DND-41 (cell line): ENCODE measurements at regions not wholly inside any gene's neighbourhood (a gene's known extent, or its start where the extent isn't known, plus 50 kb on each side); places are given as distances from the start of the nearest gene placed in this dataset.

Source experiments
- ATAC-seq: fragments of 200-7000 bp; cut with Tn5 transposase; 3 replicates; pipeline ENCODE4 v1.9.1; 2021; ENCODE audit warnings: low read depth; ENCODE audit not compliant: insufficient read depth
- DNase-seq: peaks from one replicate; pipeline ENCODE4 v3.0.0-alpha.2; 2020
- H2AFZ ChIP-seq: 2 replicates; pipeline ENCODE4 v1.6.0; 2012; ENCODE audit warnings: low read depth, low read length
- H3K27ac ChIP-seq: 2 replicates; pipeline ENCODE4 v1.5.1; 2012; ENCODE audit warnings: low read length, inconsistent platforms
- H3K27me3 ChIP-seq: fragments of 200-600 bp; sonication (generic); 2 replicates; pipeline ENCODE4 v1.6.0; 2012; ENCODE audit warnings: low read length, mild to moderate bottlenecking, inconsistent platforms; ENCODE audit not compliant: insufficient read depth, poor library complexity
- H3K36me3 ChIP-seq: 2 replicates; pipeline ENCODE4 v1.5.1; 2012; ENCODE audit warnings: low read length, inconsistent platforms; ENCODE audit not compliant: insufficient read depth
- H3K4me1 ChIP-seq: 2 replicates; pipeline ENCODE4 v1.5.1; 2012; ENCODE audit warnings: mild to moderate bottlenecking, low read length; ENCODE audit not compliant: insufficient read depth
- H3K4me2 ChIP-seq: 2 replicates; pipeline ENCODE4 v1.6.0; 2012; ENCODE audit warnings: mild to moderate bottlenecking, moderate library complexity, low read length, inconsistent platforms; ENCODE audit not compliant: insufficient read depth
- H3K4me3 ChIP-seq, 2 experiments: fragments of 200-600 bp in 1 of 2; shearing (Covaris generic) in 1 of 2; 2 replicates each; pipeline ENCODE4 v1.5.1; 2012 to 2016; ENCODE audit warnings: inconsistent platforms in 2 of 2, low read length in 2 of 2, mild to moderate bottlenecking in 2 of 2, low read depth in 1 of 2, moderate library complexity in 1 of 2
- H3K79me2 ChIP-seq: 2 replicates; pipeline ENCODE4 v1.6.0; 2012; ENCODE audit warnings: low read length, inconsistent platforms; ENCODE audit not compliant: insufficient read depth
- H3K9ac ChIP-seq: 2 replicates; pipeline ENCODE4 v1.6.0; 2012; ENCODE audit warnings: low read depth, mild to moderate bottlenecking, inconsistent platforms, low read length, moderate library complexity
- H3K9me3 ChIP-seq: 2 replicates; pipeline ENCODE4 v1.5.1; 2012; ENCODE audit warnings: low read length, moderate library complexity, mild to moderate bottlenecking, inconsistent platforms; ENCODE audit not compliant: insufficient read depth, severe bottlenecking
- H4K20me1 ChIP-seq: 2 replicates; pipeline ENCODE4 v1.6.0; 2012; ENCODE audit warnings: low read length; ENCODE audit not compliant: insufficient read depth
- EZH2 ChIP-seq: IDR thresholded peaks from 3 replicates; pipeline ENCODE4 v1.6.1; 2012; ENCODE audit warnings: borderline replicate concordance, low read depth, mild to moderate bottlenecking, moderate library complexity, low read length, inconsistent platforms; ENCODE audit not compliant: severe bottlenecking
- TF ChIP-seq, protein P1 (sequence below): IDR thresholded peaks from 2 replicates; pipeline ENCODE4 v1.5.1; 2012; ENCODE audit warnings: borderline replicate concordance, low read length, moderate library complexity, mild to moderate bottlenecking; ENCODE audit not compliant: poor library complexity, severe bottlenecking; ENCODE audit errors: extremely low read depth

DNA sequence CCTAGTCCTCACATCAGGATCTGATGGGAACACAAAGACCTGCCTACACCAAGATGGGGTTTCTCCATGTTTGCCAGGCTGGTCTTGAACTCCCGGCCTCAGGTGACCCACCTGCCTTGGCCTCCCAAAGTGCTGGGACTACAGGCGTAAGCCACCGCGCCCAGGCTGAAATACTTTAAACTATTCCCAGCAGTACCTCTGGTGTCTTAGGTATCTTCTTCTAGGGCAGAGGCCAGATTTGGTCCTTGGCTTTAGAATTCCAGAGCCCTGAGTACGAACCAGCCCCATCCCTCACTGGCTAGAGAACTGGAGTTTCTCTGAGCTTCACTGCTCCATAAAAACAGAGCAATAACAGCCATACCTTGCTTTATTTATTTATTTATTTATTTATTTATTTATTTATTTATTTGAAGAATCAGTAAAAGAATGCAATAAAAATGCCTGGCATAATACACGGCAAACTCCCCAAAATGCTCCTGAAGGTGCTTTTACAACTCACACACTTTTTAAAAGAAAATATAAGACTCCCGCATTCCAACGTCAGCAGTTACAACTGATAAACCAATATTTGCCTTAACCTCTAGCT lies 312.1 kb downstream of the TFAP2C start:
- TF ChIP-seq, protein P1, sequence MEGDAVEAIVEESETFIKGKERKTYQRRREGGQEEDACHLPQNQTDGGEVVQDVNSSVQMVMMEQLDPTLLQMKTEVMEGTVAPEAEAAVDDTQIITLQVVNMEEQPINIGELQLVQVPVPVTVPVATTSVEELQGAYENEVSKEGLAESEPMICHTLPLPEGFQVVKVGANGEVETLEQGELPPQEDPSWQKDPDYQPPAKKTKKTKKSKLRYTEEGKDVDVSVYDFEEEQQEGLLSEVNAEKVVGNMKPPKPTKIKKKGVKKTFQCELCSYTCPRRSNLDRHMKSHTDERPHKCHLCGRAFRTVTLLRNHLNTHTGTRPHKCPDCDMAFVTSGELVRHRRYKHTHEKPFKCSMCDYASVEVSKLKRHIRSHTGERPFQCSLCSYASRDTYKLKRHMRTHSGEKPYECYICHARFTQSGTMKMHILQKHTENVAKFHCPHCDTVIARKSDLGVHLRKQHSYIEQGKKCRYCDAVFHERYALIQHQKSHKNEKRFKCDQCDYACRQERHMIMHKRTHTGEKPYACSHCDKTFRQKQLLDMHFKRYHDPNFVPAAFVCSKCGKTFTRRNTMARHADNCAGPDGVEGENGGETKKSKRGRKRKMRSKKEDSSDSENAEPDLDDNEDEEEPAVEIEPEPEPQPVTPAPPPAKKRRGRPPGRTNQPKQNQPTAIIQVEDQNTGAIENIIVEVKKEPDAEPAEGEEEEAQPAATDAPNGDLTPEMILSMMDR, result no peak
- TF ChIP-seq EZH2, result no peak
- peaks cover 16% of the 10 kb centered on the region for H3K27me3 ChIP-seq
- ATAC-seq (no peak), DNase-seq (no peak)
- no peak overlapping the region for H3K9ac ChIP-seq
- no peak overlapping the region for H3K27ac ChIP-seq
- no peaks in the 10 kb centered on the region for H3K4me1 ChIP-seq
- H4K20me1 ChIP-seq, result no peaks in the 10 kb centered on the region
- H3K36me3 ChIP-seq, result no peaks in the 10 kb centered on the region
- no peak overlapping the region for H3K4me3 ChIP-seq
- no peaks in the 10 kb centered on the region for H3K79me2 ChIP-seq
- H3K4me2 ChIP-seq, result no peak overlapping the region
- no peaks in the 10 kb centered on the region for H3K9me3 ChIP-seq
- H2AFZ ChIP-seq, result no peak overlapping the region

DNA sequence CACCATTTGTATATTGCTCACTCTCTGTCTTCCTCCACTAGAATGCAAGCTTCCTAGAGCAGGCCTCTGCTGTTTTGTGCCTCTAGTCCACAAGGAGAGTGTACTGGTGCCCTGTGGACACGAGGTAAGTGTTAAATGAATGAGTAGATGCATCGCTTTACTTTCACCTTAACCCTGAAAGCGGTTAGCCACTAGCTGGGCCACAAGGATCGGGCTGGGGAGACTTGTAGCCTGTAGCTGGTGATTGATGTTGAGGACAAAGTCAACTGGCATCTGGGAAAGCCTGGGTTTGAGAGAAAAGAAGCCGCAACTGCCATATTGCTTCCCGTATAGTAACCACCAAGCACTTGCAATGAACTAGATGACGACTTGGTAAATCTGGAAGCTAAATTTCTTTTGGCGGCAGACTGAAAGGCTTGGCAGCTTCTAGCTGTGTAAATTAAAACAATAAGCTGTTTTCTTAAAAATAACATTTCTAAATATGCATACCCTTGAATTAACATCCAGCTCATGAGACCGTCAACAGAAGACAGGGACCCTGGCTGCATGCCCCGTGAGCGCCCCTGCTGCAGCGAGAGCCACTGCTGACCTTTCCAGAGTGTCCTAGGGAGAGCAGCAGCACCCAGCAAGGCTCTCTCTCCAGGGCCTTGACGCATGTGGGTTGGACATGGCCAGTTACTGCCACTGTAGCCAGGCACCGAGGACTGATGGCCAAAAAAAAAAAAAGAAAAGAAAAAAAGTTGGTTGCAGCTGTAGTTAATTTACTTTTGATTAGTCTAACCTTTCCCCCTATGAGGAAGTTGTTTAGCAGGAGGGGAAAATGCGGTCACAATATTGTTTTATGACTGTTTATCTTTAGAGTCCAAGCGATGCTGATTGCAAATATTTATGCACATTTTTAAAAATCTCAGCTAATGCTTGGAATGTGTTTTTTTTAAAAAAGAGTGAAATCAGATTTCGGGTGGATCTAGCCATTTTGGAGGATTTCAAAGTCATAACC lies 315.1 kb downstream of the TFAP2C start:
- Histone ChIP-seq H3K27ac (no peak overlapping the region), H3K4me2 (no peak overlapping the region), H3K36me3 (no peaks in the 10 kb centered on the region), H4K20me1 (no peaks in the 10 kb centered on the region), H3K27me3 (peaks cover 16% of the 10 kb centered on the region), H2AFZ (no peak overlapping the region), H3K9me3 (no peaks in the 10 kb centered on the region), H3K4me3 (no peak overlapping the region), H3K79me2 (no peaks in the 10 kb centered on the region), H3K9ac (no peak overlapping the region), H3K4me1 (no peaks in the 10 kb centered on the region)
- no peak for TF ChIP-seq EZH2
- TF ChIP-seq, protein P1, result no peak
- DNase-seq (no peak), ATAC-seq (no peak)

DNA sequence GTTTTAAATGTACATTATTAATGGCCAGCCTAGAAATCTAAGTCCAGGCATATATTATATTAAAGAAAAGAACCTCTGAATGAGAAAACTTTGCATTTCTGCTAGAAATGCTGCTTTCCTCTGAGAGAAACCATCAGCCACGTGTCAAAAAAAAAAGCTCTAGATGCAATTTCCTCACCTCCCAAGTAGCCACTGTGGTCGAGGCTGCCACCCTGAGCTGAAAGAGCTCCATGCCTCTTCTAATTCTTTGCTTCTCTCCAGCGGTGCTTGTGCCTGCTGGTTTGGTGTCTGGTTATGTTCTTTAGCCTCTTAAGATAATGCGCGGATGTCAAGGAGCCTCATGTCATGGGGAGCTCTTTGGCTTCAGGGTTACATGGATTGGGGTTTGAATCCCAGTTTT lies 316.0 kb downstream of the TFAP2C start:
- no peak overlapping the region for H3K27ac ChIP-seq
- no peak overlapping the region for H3K9ac ChIP-seq
- no peak overlapping the region for H3K4me3 ChIP-seq
- H4K20me1 ChIP-seq, result no peaks in the 10 kb centered on the region
- H3K9me3 ChIP-seq, result no peaks in the 10 kb centered on the region
- DNase-seq (no peak), ATAC-seq (no peak)
- no peaks in the 10 kb centered on the region for H3K79me2 ChIP-seq
- no peak for TF ChIP-seq EZH2
- TF ChIP-seq, protein P1, result no peak
- H3K36me3 ChIP-seq, result no peaks in the 10 kb centered on the region
- H2AFZ ChIP-seq, result no peak overlapping the region
- H3K4me1 ChIP-seq, result no peaks in the 10 kb centered on the region
- H3K27me3 ChIP-seq, result peaks cover 19% of the 10 kb centered on the region
- no peak overlapping the region for H3K4me2 ChIP-seq
